Kidney (tissue), 13 donors: ENCODE measurements at regions not wholly inside any gene's neighbourhood (a gene's known extent, or its start where the extent isn't known, plus 50 kb on each side); places are given as distances from the start of the nearest gene placed in this dataset.

Source experiments
- DNase-seq, 5 donors: peaks; one replicate each; pipeline ENCODE4 v3.0.0-alpha.2; 2013 to 2020
- FAIRE-seq: peaks from 2 replicates; lab custom pipeline; 2012; peaks lifted over from hg19 to GRCh38; lab: Jason Lieb, UNC
- H3K27ac ChIP-seq, 2 donors: one replicate each; pipeline ENCODE4 v1.7.0; 2013; ENCODE audit warnings: low read depth in 2 of 2, low read length in 2 of 2, inconsistent platforms in 1 of 2
- H3K27me3 ChIP-seq: one replicate; pipeline ENCODE4 v1.7.1; 2013; ENCODE audit warnings: low read length, inconsistent platforms; ENCODE audit not compliant: control insufficient read depth, insufficient read depth
- H3K36me3 ChIP-seq, 3 donors: one replicate each; pipeline versions ENCODE4 v1.7.0 to v1.7.1; 2013; ENCODE audit warnings: low read length in 3 of 3, control low read depth in 1 of 3, inconsistent platforms in 1 of 3; ENCODE audit not compliant: insufficient read depth in 3 of 3, control insufficient read depth in 2 of 3
- H3K4me1 ChIP-seq, 3 donors: one replicate each; pipeline versions ENCODE4 v1.7.0 to v1.7.1; 2013; ENCODE audit warnings: low read length in 3 of 3, inconsistent platforms in 1 of 3, low read depth in 1 of 3; ENCODE audit not compliant: control insufficient read depth in 2 of 3, insufficient read depth in 2 of 3
- H3K4me3 ChIP-seq, 3 donors: one replicate each; pipeline versions ENCODE4 v1.7.0 to v1.8.1; 2013; ENCODE audit warnings: low read length in 3 of 3, control low read depth in 1 of 3, inconsistent platforms in 1 of 3
- H3K9ac ChIP-seq, 3 donors: one replicate each; pipeline versions ENCODE4 v1.7.0 to v1.7.1; 2013; ENCODE audit warnings: low read length in 3 of 3, control low read depth in 1 of 3, inconsistent platforms in 1 of 3
- H3K9me3 ChIP-seq, 3 donors: one replicate each; pipeline versions ENCODE4 v1.7.0 to v1.7.1; 2013; ENCODE audit warnings: low read length in 3 of 3, control low read depth in 1 of 3, inconsistent platforms in 1 of 3; ENCODE audit not compliant: control insufficient read depth in 2 of 3, insufficient read depth in 1 of 3
- CTCF ChIP-seq: IDR thresholded peaks from 3 replicates; pipeline ENCODE4 v1.5.1; 2012; ENCODE audit warnings: mild to moderate bottlenecking, moderate library complexity, borderline replicate concordance; ENCODE audit not compliant: insufficient read depth; ENCODE audit errors: extremely low read depth
- intact Hi-C: fragments of 100-400 bp; cut with DNase I; formaldehyde crosslinking; loops from one replicate; pipeline ENCODE4 v1.11.1; 2022
- donor health status: control.
- donor health status: control.
- donor health status: control.
- donor health status: control.
- donor health status: control.
- donor health status: DM: yes; HTN: yes; CAD: no.
- donor health status: Normal renal cell carcinoma (clear cell type).

- FAIRE-seq: no peak
- Histone ChIP-seq H3K27me3 (no peaks in the 10 kb centered on the region), H3K4me3 (no peak overlapping the region), H3K4me1 (no peaks in the 10 kb centered on the region), H3K9ac (no peak overlapping the region), H3K36me3 (no peaks in the 10 kb centered on the region), H3K9me3 (no peaks in the 10 kb centered on the region), H3K27ac (no peak overlapping the region)
- intact Hi-C loops: no loop called here
- DNase-seq: no peak
- no peak for TF ChIP-seq CTCF
Measured at GRCh38 chr22:48135592-48135991, 1373.1 kb downstream of the TBC1D22A start.

- no peak for FAIRE-seq
- intact Hi-C loops: no loop called here
- no peak for TF ChIP-seq CTCF
Measured at GRCh38 chr22:48125416-48125815, 1363.0 kb downstream of the TBC1D22A start.

GRCh38 chr22:48121984-48122383 lies 1359.5 kb downstream of the TBC1D22A start:
- no peak overlapping the region for H3K4me3 ChIP-seq
- no peaks in the 10 kb centered on the region for H3K9me3 ChIP-seq
- H3K9ac ChIP-seq: no peak overlapping the region
- TF ChIP-seq CTCF: no peak
- H3K27ac ChIP-seq: no peak overlapping the region
- intact Hi-C loops: no loop called here
- H3K36me3 ChIP-seq: no peaks in the 10 kb centered on the region
- H3K27me3 ChIP-seq: no peaks in the 10 kb centered on the region
- H3K4me1 ChIP-seq: no peaks in the 10 kb centered on the region
- FAIRE-seq (no peak), DNase-seq (no peak)

More at GRCh38 chr22:48125416-48125815, 1363.0 kb downstream of the TBC1D22A start:
- Histone ChIP-seq H3K27me3 (no peaks in the 10 kb centered on the region), H3K4me3 (no peak overlapping the region), H3K4me1 (no peaks in the 10 kb centered on the region), H3K9me3 (no peaks in the 10 kb centered on the region), H3K9ac (no peak overlapping the region), H3K36me3 (no peaks in the 10 kb centered on the region), H3K27ac (no peak overlapping the region)
- DNase-seq: no peak

GRCh38 chr22:48118654-48119053 lies 1356.2 kb downstream of the TBC1D22A start:
- H3K27me3 ChIP-seq: no peaks in the 10 kb centered on the region
- no peak for DNase-seq
- H3K4me3 ChIP-seq: no peak overlapping the region
- no peaks in the 10 kb centered on the region for H3K9me3 ChIP-seq
- no peak for TF ChIP-seq CTCF
- no peak for FAIRE-seq
- intact Hi-C loops: no loop called here
- no peaks in the 10 kb centered on the region for H3K4me1 ChIP-seq
- H3K27ac ChIP-seq: no peak overlapping the region
- H3K9ac ChIP-seq: no peak overlapping the region
- no peaks in the 10 kb centered on the region for H3K36me3 ChIP-seq
